Activated naive CD8-positive, alpha-beta T cell treated with anti-CD3 and anti-CD28 coated beads, Interleukin-2, amount 10 ng/mL, durations not matched to agents 7 days and 5 days (primary cell): ENCODE measurements at regions not wholly inside any gene's neighbourhood (a gene's known extent, or its start where the extent isn't known, plus 50 kb on each side); places are given as distances from the start of the nearest gene placed in this dataset.

Source experiments
- ATAC-seq: fragments of 150-1000 bp; cut with Tn5 transposase; one replicate; pipeline ENCODE4 v1.10.0; 2021; ENCODE audit warnings: low read depth, moderate library complexity
- POLR2A ChIA-PET: fragments of 350-600 bp; sonication (Branson Sonifier 250); formaldehyde crosslinking; loops from one replicate; lab custom pipeline; 2021; ENCODE audit warnings: antibody characterized with exemption; lab: Charles Lee
- DNase-seq: peaks from one replicate; pipeline ENCODE4 v3.0.0; 2021
- H3K27ac Mint-ChIP-seq: one replicate; pipeline ENCODE4 v1.8.0; 2022; ENCODE audit warnings: mild to moderate bottlenecking, mixed read lengths
- H3K27me3 Mint-ChIP-seq: one replicate; pipeline ENCODE4 v1.8.0; 2022; ENCODE audit warnings: mild to moderate bottlenecking, moderate library complexity, mixed read lengths
- H3K36me3 Mint-ChIP-seq: one replicate; pipeline ENCODE4 v1.8.0; 2021; ENCODE audit warnings: mild to moderate bottlenecking, mixed read lengths
- H3K4me1 Mint-ChIP-seq: one replicate; pipeline ENCODE4 v1.8.0; 2021; ENCODE audit warnings: mixed read lengths
- H3K4me3 Mint-ChIP-seq: one replicate; pipeline ENCODE4 v1.8.0; 2022; ENCODE audit warnings: mild to moderate bottlenecking, moderate library complexity, mixed read lengths
- H3K9me3 Mint-ChIP-seq: one replicate; pipeline ENCODE4 v1.8.0; 2021; ENCODE audit warnings: mixed read lengths

GRCh38 chr14:38808734-38809455 lies 294.1 kb downstream of the SEC23A start:
- POLR2A ChIA-PET = no interaction called here
- DNase-seq (no peak), ATAC-seq (no peak)
- H3K9me3 Mint-ChIP-seq = peaks cover 1% of the 10 kb centered on the region
- H3K36me3 Mint-ChIP-seq = no peaks in the 10 kb centered on the region
- H3K27ac Mint-ChIP-seq = no peak overlapping the region
- no peaks in the 10 kb centered on the region for H3K27me3 Mint-ChIP-seq
- no peak overlapping the region for H3K4me3 Mint-ChIP-seq
- H3K4me1 Mint-ChIP-seq = no peaks in the 10 kb centered on the region

GRCh38 chr14:38799671-38800070 lies 303.4 kb downstream of the SEC23A start:
- Mint-ChIP-seq H3K36me3 (no peaks in the 10 kb centered on the region), H3K27me3 (no peaks in the 10 kb centered on the region), H3K27ac (no peak overlapping the region), H3K9me3 (peaks cover 7% of the 10 kb centered on the region), H3K4me1 (no peaks in the 10 kb centered on the region), H3K4me3 (no peak overlapping the region)
- POLR2A ChIA-PET = no interaction called here
- ATAC-seq = no peak
- DNase-seq = no peak

- H3K36me3 Mint-ChIP-seq = no peaks in the 10 kb centered on the region
- ATAC-seq (no peak), DNase-seq (no peak)
- H3K4me3 Mint-ChIP-seq = no peak overlapping the region
- no peaks in the 10 kb centered on the region for H3K27me3 Mint-ChIP-seq
- H3K4me1 Mint-ChIP-seq = no peaks in the 10 kb centered on the region
- H3K9me3 Mint-ChIP-seq = peaks cover 3% of the 10 kb centered on the region
- no peak overlapping the region for H3K27ac Mint-ChIP-seq
- POLR2A ChIA-PET = no interaction called here
These were observed 308.4 kb downstream of the SEC23A start for GRCh38 chr14:38794677-38795076.

GRCh38 chr14:38791862-38792261 lies 311.2 kb downstream of the SEC23A start:
- POLR2A ChIA-PET = interaction anchor here (0.5 kb wide), 1 partner anchor 249 kb away, joined by 4 read pairs; no protein-coding TSS in a partner anchor
- no peaks in the 10 kb centered on the region for H3K36me3 Mint-ChIP-seq
- DNase-seq (no peak), ATAC-seq (no peak)
- H3K27me3 Mint-ChIP-seq = no peaks in the 10 kb centered on the region
- no peaks in the 10 kb centered on the region for H3K9me3 Mint-ChIP-seq
- H3K4me1 Mint-ChIP-seq = no peaks in the 10 kb centered on the region
- no peak overlapping the region for H3K4me3 Mint-ChIP-seq
- no peak overlapping the region for H3K27ac Mint-ChIP-seq

GRCh38 chr14:38790916-38791315 lies 312.1 kb downstream of the SEC23A start:
- Mint-ChIP-seq H3K4me3 (no peak overlapping the region), H3K9me3 (no peaks in the 10 kb centered on the region), H3K27me3 (no peaks in the 10 kb centered on the region), H3K4me1 (no peaks in the 10 kb centered on the region), H3K27ac (no peak overlapping the region), H3K36me3 (no peaks in the 10 kb centered on the region)
- no peak for ATAC-seq
- POLR2A ChIA-PET = no interaction called here
- DNase-seq = no peak

- Mint-ChIP-seq H3K27me3 (no peaks in the 10 kb centered on the region), H3K27ac (no peak overlapping the region), H3K4me1 (no peaks in the 10 kb centered on the region), H3K9me3 (no peaks in the 10 kb centered on the region), H3K4me3 (no peak overlapping the region), H3K36me3 (no peaks in the 10 kb centered on the region)
- DNase-seq (no peak), ATAC-seq (no peak)
- POLR2A ChIA-PET = no interaction called here
These were observed 313.2 kb downstream of the SEC23A start for GRCh38 chr14:38789805-38790204.

GRCh38 chr14:38788060-38788459 lies 315.0 kb downstream of the SEC23A start:
- no peak for ATAC-seq
- POLR2A ChIA-PET = no interaction called here
- no peak for DNase-seq
- Mint-ChIP-seq H3K36me3 (no peaks in the 10 kb centered on the region), H3K4me3 (no peak overlapping the region), H3K9me3 (no peaks in the 10 kb centered on the region), H3K27me3 (no peaks in the 10 kb centered on the region), H3K4me1 (no peaks in the 10 kb centered on the region), H3K27ac (no peak overlapping the region)

- H3K27ac Mint-ChIP-seq = no peak overlapping the region
- POLR2A ChIA-PET = no interaction called here
- DNase-seq = no peak
These were observed 316.1 kb downstream of the SEC23A start for GRCh38 chr14:38786921-38787320.

GRCh38 chr14:38777401-38777800 lies 325.6 kb downstream of the SEC23A start:
- Mint-ChIP-seq H3K27me3 (peaks cover 4% of the 10 kb centered on the region), H3K36me3 (no peaks in the 10 kb centered on the region), H3K4me1 (no peaks in the 10 kb centered on the region), H3K9me3 (no peaks in the 10 kb centered on the region), H3K27ac (no peak overlapping the region), H3K4me3 (no peak overlapping the region)
- ATAC-seq (no peak), DNase-seq (no peak)
- POLR2A ChIA-PET = no interaction called here

More at GRCh38 chr14:38786921-38787320, 316.1 kb downstream of the SEC23A start:
- H3K4me3 Mint-ChIP-seq = no peak overlapping the region
- peaks cover 2% of the 10 kb centered on the region for H3K27me3 Mint-ChIP-seq
- no peaks in the 10 kb centered on the region for H3K4me1 Mint-ChIP-seq
- H3K36me3 Mint-ChIP-seq = no peaks in the 10 kb centered on the region
- no peak for ATAC-seq
- H3K9me3 Mint-ChIP-seq = no peaks in the 10 kb centered on the region

GRCh38 chr14:38775986-38776385 lies 327.0 kb downstream of the SEC23A start:
- H3K4me1 Mint-ChIP-seq = no peaks in the 10 kb centered on the region
- no peak overlapping the region for H3K4me3 Mint-ChIP-seq
- H3K27ac Mint-ChIP-seq = no peak overlapping the region
- DNase-seq = no peak
- ATAC-seq = no peak
- H3K27me3 Mint-ChIP-seq = peaks cover 2% of the 10 kb centered on the region
- H3K9me3 Mint-ChIP-seq = no peaks in the 10 kb centered on the region
- POLR2A ChIA-PET = no interaction called here
- H3K36me3 Mint-ChIP-seq = no peaks in the 10 kb centered on the region

GRCh38 chr14:38774162-38774561 lies 328.9 kb downstream of the SEC23A start:
- Mint-ChIP-seq H3K27me3 (peaks cover 2% of the 10 kb centered on the region), H3K27ac (no peak overlapping the region), H3K4me1 (no peaks in the 10 kb centered on the region), H3K9me3 (no peaks in the 10 kb centered on the region), H3K4me3 (no peak overlapping the region), H3K36me3 (no peaks in the 10 kb centered on the region)
- DNase-seq = no peak
- POLR2A ChIA-PET = no interaction called here
- no peak for ATAC-seq

- H3K27me3 Mint-ChIP-seq = no peaks in the 10 kb centered on the region
These were observed 332.8 kb downstream of the SEC23A start for GRCh38 chr14:38770251-38770650.

GRCh38 chr14:38762845-38763244 lies 340.2 kb downstream of the SEC23A start:
- H3K27ac Mint-ChIP-seq = no peak overlapping the region
- DNase-seq (no peak), ATAC-seq (no peak)
- H3K27me3 Mint-ChIP-seq = peaks cover 2% of the 10 kb centered on the region
- H3K4me1 Mint-ChIP-seq = no peaks in the 10 kb centered on the region
- H3K9me3 Mint-ChIP-seq = peaks cover 2% of the 10 kb centered on the region
- POLR2A ChIA-PET = no interaction called here
- no peaks in the 10 kb centered on the region for H3K36me3 Mint-ChIP-seq
- no peak overlapping the region for H3K4me3 Mint-ChIP-seq

More at GRCh38 chr14:38770251-38770650, 332.8 kb downstream of the SEC23A start:
- H3K36me3 Mint-ChIP-seq = no peaks in the 10 kb centered on the region
- POLR2A ChIA-PET = no interaction called here
- H3K9me3 Mint-ChIP-seq = peaks cover under 1% of the 10 kb centered on the region
- ATAC-seq = no peak
- no peak overlapping the region for H3K27ac Mint-ChIP-seq
- DNase-seq = no peak
- H3K4me1 Mint-ChIP-seq = no peaks in the 10 kb centered on the region
- no peak overlapping the region for H3K4me3 Mint-ChIP-seq

GRCh38 chr14:38762426-38762825 lies 340.6 kb downstream of the SEC23A start:
- DNase-seq (no peak), ATAC-seq (no peak)
- Mint-ChIP-seq H3K27me3 (peaks cover 2% of the 10 kb centered on the region), H3K4me3 (no peak overlapping the region), H3K36me3 (no peaks in the 10 kb centered on the region), H3K27ac (no peak overlapping the region), H3K4me1 (no peaks in the 10 kb centered on the region), H3K9me3 (peaks cover 2% of the 10 kb centered on the region)
- POLR2A ChIA-PET = no interaction called here
